H1 (cell line): ENCODE measurements at regions not wholly inside any gene's neighbourhood (a gene's known extent, or its start where the extent isn't known, plus 50 kb on each side); places are given as distances from the start of the nearest gene placed in this dataset.

Experiments used
- CTCF ChIA-PET: fragments of 300-600 bp; sonication (Branson Sonifier 250); formaldehyde crosslinking; loops from one replicate; lab custom pipeline; 2021; ENCODE audit not compliant: partially characterized antibody; lab: Charles Lee
- POLR2A ChIA-PET: fragments of 300-600 bp; sonication (Branson Sonifier 250); formaldehyde crosslinking; loops from one replicate; lab custom pipeline; 2021; ENCODE audit warnings: inconsistent platforms; ENCODE audit not compliant: partially characterized antibody; lab: Charles Lee
- DNase-seq, 2 experiments: peaks; one replicate each; pipeline versions ENCODE4 v3.0.0 to v3.0.0-alpha.2; 2010 to 2022; ENCODE audit warnings: low spot score in 2 of 2, low read depth in 1 of 2, mixed read lengths in 1 of 2
- FAIRE-seq: peaks from 2 replicates; lab custom pipeline; 2011; peaks lifted over from hg19 to GRCh38; lab: Jason Lieb, UNC
- H2AFZ ChIP-seq: 2 replicates; pipeline ENCODE4 v1.8.1; 2012; ENCODE audit warnings: low read length, inconsistent platforms
- H2AK5ac ChIP-seq: 2 replicates; pipeline ENCODE4 v1.6.1; 2013; ENCODE audit warnings: low read depth, low read length
- H2BK120ac ChIP-seq: replicated peaks from 2 replicates; pipeline ENCODE3; 2013; ENCODE audit warnings: low read depth, low read length, inconsistent platforms
- H2BK12ac ChIP-seq: 2 replicates; pipeline ENCODE4 v1.6.1; 2013; ENCODE audit warnings: low read depth, low read length
- H2BK15ac ChIP-seq: 2 replicates; pipeline ENCODE4 v1.6.1; 2013; ENCODE audit warnings: low read length
- H2BK20ac ChIP-seq: 2 replicates; pipeline ENCODE4 v1.6.1; 2013; ENCODE audit warnings: low read length
- H2BK5ac ChIP-seq: 2 replicates; pipeline ENCODE4 v1.6.1; 2013; ENCODE audit warnings: low read depth, low read length
- H3K14ac ChIP-seq: 2 replicates; pipeline ENCODE4 v1.6.1; 2013; ENCODE audit warnings: inconsistent platforms; ENCODE audit not compliant: insufficient read length
- H3K18ac ChIP-seq: 2 replicates; pipeline ENCODE4 v1.6.1; 2013; ENCODE audit warnings: low read length; ENCODE audit errors: extremely low read depth
- H3K23ac ChIP-seq: 2 replicates; pipeline ENCODE4 v1.6.1; 2013; ENCODE audit warnings: inconsistent platforms; ENCODE audit not compliant: insufficient read length
- H3K23me2 ChIP-seq: 2 replicates; pipeline ENCODE4 v1.6.1; 2013; ENCODE audit warnings: low read depth, low read length
- H3K27ac ChIP-seq: 2 replicates; pipeline ENCODE4 v1.6.1; 2011; ENCODE audit warnings: low read depth, low read length, inconsistent platforms
- H3K27me3 ChIP-seq, 4 experiments: replicated peaks in 1 of 4; 1 replicate in 1 of 4; 2 replicates in 3 of 4; pipeline versions ENCODE4 v1.6.1 to v1.8.1; 2011 to 2013; ENCODE audit warnings: low read length in 3 of 4, mild to moderate bottlenecking in 3 of 4, inconsistent platforms in 2 of 4, mixed read lengths in 2 of 4, moderate library complexity in 1 of 4; ENCODE audit not compliant: control insufficient read depth in 3 of 4, insufficient read depth in 3 of 4; ENCODE audit errors: extremely low read depth in 1 of 4
- H3K36me3 ChIP-seq, 4 experiments: 2 replicates each; pipeline versions ENCODE4 v1.6.1 to v1.8.1; 2011 to 2013; ENCODE audit warnings: mild to moderate bottlenecking in 4 of 4, low read length in 3 of 4, moderate library complexity in 2 of 4, control low read depth in 1 of 4, inconsistent platforms in 1 of 4; ENCODE audit not compliant: insufficient read depth in 4 of 4, control insufficient read depth in 2 of 4
- H3K4ac ChIP-seq: replicated peaks from 2 replicates; pipeline ENCODE3; 2013; ENCODE audit warnings: low read length, low read depth, mixed read lengths, inconsistent platforms; ENCODE audit not compliant: insufficient read length
- H3K4me1 ChIP-seq, 4 experiments: replicated peaks in 1 of 4; 1 replicate in 1 of 4; 2 replicates in 3 of 4; pipeline versions ENCODE4 v1.6.1 to v1.8.1; 2011 to 2013; ENCODE audit warnings: low read length in 3 of 4, inconsistent platforms in 2 of 4, mixed read lengths in 1 of 4; ENCODE audit not compliant: insufficient read depth in 4 of 4, control insufficient read depth in 3 of 4
- H3K4me2 ChIP-seq, 2 experiments: 2 replicates each; pipeline versions ENCODE4 v1.6.1 to v1.8.1; 2011 to 2013; ENCODE audit warnings: low read depth in 2 of 2, low read length in 2 of 2, control low read depth in 1 of 2, inconsistent platforms in 1 of 2, mild to moderate bottlenecking in 1 of 2; ENCODE audit not compliant: insufficient read depth in 1 of 2
- H3K4me3 ChIP-seq, 4 experiments: fragments of 200-600, 300-600 bp in 1 of 4; sonication (generic), shearing (Covaris generic), sonication (Bioruptor Twin) in 1 of 4; 2 replicates each; pipeline versions ENCODE4 v1.5.1 to v1.8.1; 2011 to 2016; ENCODE audit warnings: low read length in 4 of 4, low read depth in 3 of 4, control low read depth in 2 of 4, inconsistent platforms in 2 of 4, mild to moderate bottlenecking in 2 of 4, mixed read lengths in 1 of 4, moderate library complexity in 1 of 4; ENCODE audit not compliant: insufficient read depth in 2 of 4; ENCODE audit errors: extremely low read depth in 1 of 4
- H3K56ac ChIP-seq: replicated peaks from 2 replicates; pipeline ENCODE3; 2013; ENCODE audit warnings: low read depth, mild to moderate bottlenecking, mixed read lengths, low read length, inconsistent platforms; ENCODE audit not compliant: insufficient read length
- H3K79me1 ChIP-seq: 2 replicates; pipeline ENCODE4 v1.6.1; 2013; ENCODE audit warnings: low read depth, low read length, control low read depth
- H3K79me2 ChIP-seq, 2 experiments: 2 replicates each; pipeline versions ENCODE4 v1.6.1 to v1.8.1; 2012 to 2013; ENCODE audit warnings: low read length in 2 of 2, mild to moderate bottlenecking in 2 of 2, inconsistent platforms in 1 of 2; ENCODE audit not compliant: insufficient read depth in 2 of 2, control insufficient read depth in 1 of 2
- H3K9ac ChIP-seq, 4 experiments: replicated peaks in 1 of 4; 1 replicate in 1 of 4; 2 replicates in 3 of 4; pipeline versions ENCODE4 v1.6.1 to v1.8.1; 2011 to 2013; ENCODE audit warnings: low read depth in 3 of 4, low read length in 3 of 4, control low read depth in 2 of 4, mild to moderate bottlenecking in 2 of 4, moderate library complexity in 2 of 4, inconsistent platforms in 1 of 4; ENCODE audit errors: extremely low read depth in 1 of 4
- H3K9me3 ChIP-seq, 2 experiments: 2 replicates each; pipeline versions ENCODE4 v1.6.1 to v1.8.1; 2012 to 2013; ENCODE audit warnings: mild to moderate bottlenecking in 2 of 2, moderate library complexity in 2 of 2, control low read depth in 1 of 2, inconsistent platforms in 1 of 2, low read depth in 1 of 2, low read length in 1 of 2, mixed read lengths in 1 of 2; ENCODE audit not compliant: insufficient read depth in 2 of 2
- H4K20me1 ChIP-seq, 2 experiments: replicated peaks in 1 of 2; 2 replicates each; pipeline versions ENCODE3 to v1.8.1; 2011 to 2013; ENCODE audit warnings: inconsistent platforms in 2 of 2, low read length in 2 of 2, mild to moderate bottlenecking in 1 of 2; ENCODE audit not compliant: insufficient read depth in 2 of 2, control insufficient read depth in 1 of 2
- H4K5ac ChIP-seq: 2 replicates; pipeline ENCODE4 v1.6.1; 2013; ENCODE audit warnings: low read length, low read depth, mixed read lengths, inconsistent platforms; ENCODE audit not compliant: insufficient read length
- H4K8ac ChIP-seq: 2 replicates; pipeline ENCODE4 v1.8.0; 2013; ENCODE audit warnings: mild to moderate bottlenecking, moderate library complexity, low read length, inconsistent platforms; ENCODE audit not compliant: insufficient read depth; ENCODE audit errors: extremely low read depth
- H4K91ac ChIP-seq: replicated peaks from 2 replicates; pipeline ENCODE3; 2013; ENCODE audit warnings: low read length, mixed read lengths, inconsistent platforms; ENCODE audit not compliant: insufficient read length
- WGBS, 2 experiments: shearing (Covaris generic) in 1 of 2; methylation state at CpG; one replicate each; pipeline versions ENCODE4 v1.1.6 to v1.1.7; 2013 to 2015; ENCODE audit warnings: low lambda C conversion rate in 2 of 2, mixed read lengths in 2 of 2, inconsistent platforms in 1 of 2, low coverage in 1 of 2, missing lambda C conversion rate in 1 of 2; ENCODE audit not compliant: insufficient replicate concordance in 2 of 2, insufficient coverage in 1 of 2, insufficient read length in 1 of 2; ENCODE audit errors: extremely low coverage in 1 of 2, missing lambda C conversion rate in 1 of 2; 5-methylcytosine and 5-hydroxymethylcytosine counted together

DNA sequence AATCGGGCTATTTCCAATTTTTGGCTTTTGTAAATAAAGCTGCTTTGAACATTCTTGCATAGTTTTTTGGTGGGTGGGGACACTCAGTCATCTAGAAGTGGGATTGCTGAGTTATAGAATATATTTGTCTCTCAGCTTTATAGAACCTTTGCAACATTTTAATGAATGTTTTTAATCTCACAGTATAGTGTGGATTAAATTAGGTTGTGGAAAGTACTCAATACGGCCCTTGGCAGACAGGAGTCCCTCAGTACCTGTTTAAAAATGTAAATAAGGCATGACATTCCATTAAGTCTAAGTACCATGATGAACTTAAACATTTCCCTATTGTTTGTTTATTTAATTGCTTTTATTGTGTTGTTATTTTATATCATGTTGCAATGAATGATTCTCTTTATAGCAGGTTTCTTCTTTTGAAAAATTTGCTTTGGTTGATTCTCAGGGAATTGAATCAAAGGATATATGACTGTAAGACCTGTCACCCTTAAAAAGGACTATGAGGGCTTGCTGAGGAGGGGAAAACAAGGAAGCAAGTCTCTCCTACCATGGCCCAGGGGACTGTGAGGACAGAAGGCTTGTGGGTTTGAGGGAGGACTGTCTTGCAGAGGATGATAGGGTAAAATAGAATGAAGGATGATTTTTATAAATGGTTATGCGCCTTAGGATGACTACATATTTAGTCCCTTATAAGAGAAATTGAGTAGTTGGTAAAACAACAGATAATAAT is 165.1 kb downstream of the RPIA start:
- Histone ChIP-seq H3K9ac (no peak overlapping the region), H3K18ac (no peak overlapping the region), H4K8ac (no peak overlapping the region), H3K4me1 (peaks cover 7 to 18% (median 9%) of the 10 kb centered on the region in 4 experiments; a peak in 5 of 7 replicates), H3K79me1 (no peaks in the 10 kb centered on the region), H2BK120ac (no peak overlapping the region), H3K14ac (no peak overlapping the region), H3K23me2 (no peaks in the 10 kb centered on the region; the same call in 1 of the 2 replicates), H2AFZ (no peak overlapping the region), H4K5ac (no peak overlapping the region), H3K36me3 (no peaks in the 10 kb centered on the region), H3K27ac (no peak overlapping the region), H3K27me3 (no peaks in the 10 kb centered on the region), H2BK20ac (no peak overlapping the region), H2BK12ac (no peak overlapping the region), H3K23ac (no peak overlapping the region), H3K9me3 (no peaks in the 10 kb centered on the region), H2AK5ac (no peak overlapping the region), H3K79me2 (no peaks in the 10 kb centered on the region), H3K4me2 (no peak overlapping the region), H3K4me3 (no peak overlapping the region), H4K91ac (no peak overlapping the region), H3K56ac (no peak overlapping the region), H2BK15ac (no peak overlapping the region), H2BK5ac (no peak overlapping the region), H4K20me1 (no peaks in the 10 kb centered on the region), H3K4ac (no peak overlapping the region)
- WGBS, 2 experiments: 72% methylated on average over 3 of the region's 3 CpGs; no CpG with 5 or more reads in 1 of the 2 experiments
- no peak for FAIRE-seq
- POLR2A ChIA-PET: no interaction called here
- no peak for DNase-seq
- CTCF ChIA-PET: no interaction called here
